ENCODE measurements at regions not wholly inside any gene's neighbourhood (a gene's known extent, or its start where the extent isn't known, plus 50 kb on each side); places are given as distances from the start of the nearest gene placed in this dataset.

GRCh38 chr12:90238663-90239271, 530.1 kb upstream of the ATP2B1 start:
- no peak for TF ChIP-seq CTCF (IDR thresholded peaks at IDR 0.05; ENCODE audit: low read depth, low read length, poor library complexity, severe bottlenecking)
- TF ChIP-seq EZH2phosphoT487 (IDR thresholded peaks at IDR 0.05; ENCODE audit: borderline replicate concordance, low read length), result no peak
